Coronary artery (tissue), 2 donors: ENCODE measurements at regions not wholly inside any gene's neighbourhood (a gene's known extent, or its start where the extent isn't known, plus 50 kb on each side); places are given as distances from the start of the nearest gene placed in this dataset.

ENCODE experiments used
- DNase-seq: peaks from one replicate; pipeline ENCODE4 v3.0.0-alpha.2; 2017; ENCODE audit warnings: low spot score
- H3K27ac ChIP-seq, 2 donors: fragments of 200-600 bp; sonication (generic); one replicate each; pipeline ENCODE4 v1.5.1; 2016 to 2019
- H3K4me3 ChIP-seq: fragments of 200-600 bp; sonication (generic); 2 replicates; pipeline ENCODE4 v1.5.1; 2016; ENCODE audit warnings: mild to moderate bottlenecking, moderate library complexity
- CTCF ChIP-seq: fragments of 200-600 bp; sonication (generic); IDR thresholded peaks from one replicate; pipeline ENCODE4 v1.5.1; 2019; ENCODE audit warnings: antibody characterized with exemption

GRCh38 chr13:67303661-67304333 lies 73.7 kb upstream of the PCDH9 start:
- Histone ChIP-seq H3K27ac (no peak overlapping the region), H3K4me3 (no peak overlapping the region)
- no peak for DNase-seq
- no peak for TF ChIP-seq CTCF

- Histone ChIP-seq H3K27ac (no peak overlapping the region), H3K4me3 (no peak overlapping the region)
- no peak for TF ChIP-seq CTCF
- DNase-seq: no peak
These were observed 69.6 kb upstream of the PCDH9 start for GRCh38 chr13:67299751-67300150.

- H3K27ac ChIP-seq: no peak overlapping the region
- no peak for TF ChIP-seq CTCF
- no peak for DNase-seq
These were observed 69.0 kb upstream of the PCDH9 start for GRCh38 chr13:67299072-67299635.

GRCh38 chr13:67298297-67298696 lies 68.2 kb upstream of the PCDH9 start:
- no peak overlapping the region for H3K27ac ChIP-seq
- H3K4me3 ChIP-seq: no peak overlapping the region
- no peak for TF ChIP-seq CTCF
- no peak for DNase-seq

More at GRCh38 chr13:67299072-67299635, 69.0 kb upstream of the PCDH9 start:
- no peak overlapping the region for H3K4me3 ChIP-seq

- no peak for DNase-seq
- no peak for TF ChIP-seq CTCF
- Histone ChIP-seq H3K4me3 (no peak overlapping the region), H3K27ac (no peak overlapping the region)
These were observed 66.4 kb upstream of the PCDH9 start for GRCh38 chr13:67296511-67296910.

- no peak for DNase-seq
- Histone ChIP-seq H3K4me3 (no peak overlapping the region), H3K27ac (no peak overlapping the region)
- no peak for TF ChIP-seq CTCF
These were observed 62.8 kb upstream of the PCDH9 start for GRCh38 chr13:67292886-67293285.

GRCh38 chr13:67285611-67286010 lies 55.5 kb upstream of the PCDH9 start:
- DNase-seq: no peak
- no peak for TF ChIP-seq CTCF

More at GRCh38 chr13:67285611-67286010, 55.5 kb upstream of the PCDH9 start:
- H3K4me3 ChIP-seq: no peak overlapping the region
- no peak overlapping the region for H3K27ac ChIP-seq
